Fibroblast of lung (primary cell): ENCODE measurements at regions not wholly inside any gene's neighbourhood (a gene's known extent, or its start where the extent isn't known, plus 50 kb on each side); places are given as distances from the start of the nearest gene placed in this dataset.

Source experiments
- EZH2 ChIP-seq: IDR thresholded peaks from 2 replicates; pipeline ENCODE4 v1.5.1; 2012; ENCODE audit warnings: low read length, control low read depth, mild to moderate bottlenecking; ENCODE audit errors: missing control alignments
- TF ChIP-seq, protein P1 (sequence below), 2 donors: IDR thresholded peaks in 1 of 2; conservative IDR thresholded peaks in 1 of 2; 1 replicate in 1 of 2; 2 replicates in 1 of 2; pipeline ENCODE4 v1.5.1; 2011 to 2012; ENCODE audit warnings: low read length in 2 of 2, control low read depth in 1 of 2, inconsistent platforms in 1 of 2, low read depth in 1 of 2, mild to moderate bottlenecking in 1 of 2

GRCh38 chrX:4240541-4241194, 527.2 kb upstream of the PRKX start:
- TF ChIP-seq, protein P1, sequence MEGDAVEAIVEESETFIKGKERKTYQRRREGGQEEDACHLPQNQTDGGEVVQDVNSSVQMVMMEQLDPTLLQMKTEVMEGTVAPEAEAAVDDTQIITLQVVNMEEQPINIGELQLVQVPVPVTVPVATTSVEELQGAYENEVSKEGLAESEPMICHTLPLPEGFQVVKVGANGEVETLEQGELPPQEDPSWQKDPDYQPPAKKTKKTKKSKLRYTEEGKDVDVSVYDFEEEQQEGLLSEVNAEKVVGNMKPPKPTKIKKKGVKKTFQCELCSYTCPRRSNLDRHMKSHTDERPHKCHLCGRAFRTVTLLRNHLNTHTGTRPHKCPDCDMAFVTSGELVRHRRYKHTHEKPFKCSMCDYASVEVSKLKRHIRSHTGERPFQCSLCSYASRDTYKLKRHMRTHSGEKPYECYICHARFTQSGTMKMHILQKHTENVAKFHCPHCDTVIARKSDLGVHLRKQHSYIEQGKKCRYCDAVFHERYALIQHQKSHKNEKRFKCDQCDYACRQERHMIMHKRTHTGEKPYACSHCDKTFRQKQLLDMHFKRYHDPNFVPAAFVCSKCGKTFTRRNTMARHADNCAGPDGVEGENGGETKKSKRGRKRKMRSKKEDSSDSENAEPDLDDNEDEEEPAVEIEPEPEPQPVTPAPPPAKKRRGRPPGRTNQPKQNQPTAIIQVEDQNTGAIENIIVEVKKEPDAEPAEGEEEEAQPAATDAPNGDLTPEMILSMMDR (conservative IDR thresholded peaks at IDR 0.05 in 1 of 2, IDR thresholded peaks at IDR 0.05 in 1 of 2; ENCODE audit: low read depth in 1 of 2, low read length in 2 of 2): no peak
- no peak for TF ChIP-seq EZH2
